ENCODE measurements at regions not wholly inside any gene's neighbourhood (a gene's known extent, or its start where the extent isn't known, plus 50 kb on each side); places are given as distances from the start of the nearest gene placed in this dataset.

DNA sequence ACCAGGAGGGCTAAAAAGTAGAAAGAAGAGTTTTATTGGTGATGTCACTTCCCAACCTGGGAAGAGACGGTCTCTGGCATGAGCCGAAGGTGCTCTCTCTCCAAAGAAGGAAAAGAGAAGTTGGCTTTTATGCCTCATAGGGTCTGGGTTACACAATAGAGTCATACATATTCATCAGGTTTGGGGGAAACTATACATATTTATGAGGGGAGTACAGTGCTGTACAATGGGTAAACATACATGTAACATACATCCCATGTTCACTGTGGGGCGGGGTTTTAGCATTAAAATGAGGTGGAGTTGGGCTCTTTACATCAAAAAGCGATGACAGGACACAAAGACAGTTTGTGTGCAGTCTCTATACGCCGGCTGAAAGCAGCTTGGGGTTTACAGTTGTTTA is 701.7 kb downstream of the TYW1 start:
- Histone ChIP-seq H3K4me1 (ENCODE audit: insufficient read depth) (no peaks in the 10 kb centered on the region), H3K79me2 (replicated peaks; ENCODE audit: insufficient read depth) (no peaks in the 10 kb centered on the region), H3K4me3 (no peak overlapping the region), H3K4me2 (no peak overlapping the region), H3K27me3 (ENCODE audit: insufficient read depth) (no peaks in the 10 kb centered on the region), H3F3A (replicated peaks; ENCODE audit: low read depth) (no peaks in the 10 kb centered on the region), H3K36me3 (ENCODE audit: insufficient read depth) (no peaks in the 10 kb centered on the region; the same call in 1 of the 2 replicates), H3K9me2 (ENCODE audit: insufficient read depth) (no peaks in the 10 kb centered on the region), H3K27ac (ENCODE audit: low read depth) (no peak overlapping the region), H2AFZ (no peak overlapping the region), H4K20me1 (replicated peaks; ENCODE audit: insufficient read depth) (no peaks in the 10 kb centered on the region)
- no peak for ATAC-seq
- Mint-ChIP-seq H3K4me1 (no peaks in the 10 kb centered on the region), H3K27me3 (ENCODE audit: insufficient read depth, low read depth, poor library complexity) (peaks cover 3% of the 10 kb centered on the region), H3K9me3 (peaks cover 99% of the 10 kb centered on the region), H3K4me3 (no peak overlapping the region), H3K27ac (no peak overlapping the region), H3K36me3 (ENCODE audit: low read depth) (peaks cover 51% of the 10 kb centered on the region)
- no peak for DNase-seq (ENCODE audit: low spot score)
- TF ChIP-seq CREB1 (CRISPR knock-in tag; IDR thresholded peaks at IDR 0.05; ENCODE audit: low read depth) (no peak), ZNF331 (CRISPR knock-in tag; IDR thresholded peaks at IDR 0.05; ENCODE audit: low read depth) (no peak)
- TF ChIP-seq, protein P1, sequence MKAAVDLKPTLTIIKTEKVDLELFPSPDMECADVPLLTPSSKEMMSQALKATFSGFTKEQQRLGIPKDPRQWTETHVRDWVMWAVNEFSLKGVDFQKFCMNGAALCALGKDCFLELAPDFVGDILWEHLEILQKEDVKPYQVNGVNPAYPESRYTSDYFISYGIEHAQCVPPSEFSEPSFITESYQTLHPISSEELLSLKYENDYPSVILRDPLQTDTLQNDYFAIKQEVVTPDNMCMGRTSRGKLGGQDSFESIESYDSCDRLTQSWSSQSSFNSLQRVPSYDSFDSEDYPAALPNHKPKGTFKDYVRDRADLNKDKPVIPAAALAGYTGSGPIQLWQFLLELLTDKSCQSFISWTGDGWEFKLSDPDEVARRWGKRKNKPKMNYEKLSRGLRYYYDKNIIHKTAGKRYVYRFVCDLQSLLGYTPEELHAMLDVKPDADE (IDR thresholded peaks at IDR 0.05), result no peak

- H3K27me3 ChIP-seq (ENCODE audit: insufficient read depth), result no peaks in the 10 kb centered on the region
- peaks cover 6% of the 10 kb centered on the region for H3K27me3 Mint-ChIP-seq (ENCODE audit: insufficient read depth, low read depth, poor library complexity)
- no peaks in the 10 kb centered on the region for H3K36me3 ChIP-seq (ENCODE audit: insufficient read depth)
- H3K4me3 Mint-ChIP-seq, result no peak overlapping the region
- no peak overlapping the region for H2AFZ ChIP-seq
- ATAC-seq (no peak), DNase-seq (ENCODE audit: low spot score) (no peak)
- no peak overlapping the region for H3K4me2 ChIP-seq
- H3K9me3 Mint-ChIP-seq, result peaks cover 99% of the 10 kb centered on the region
- H4K20me1 ChIP-seq (replicated peaks; ENCODE audit: insufficient read depth), result no peaks in the 10 kb centered on the region
- TF ChIP-seq CREB1 (CRISPR knock-in tag; IDR thresholded peaks at IDR 0.05; ENCODE audit: low read depth) (no peak), ZNF114 (CRISPR knock-in tag; IDR thresholded peaks at IDR 0.05) (no peak), EZH2 (IDR thresholded peaks at IDR 0.05; ENCODE audit: low read depth, unreplicated experiment) (no peak), POLR2AphosphoS5 (IDR thresholded peaks at IDR 0.05; ENCODE audit: low read depth) (no peak), EZH2phosphoT487 (IDR thresholded peaks at IDR 0.05; ENCODE audit: unreplicated experiment) (no peak), CTCF (conservative IDR thresholded peaks at IDR 0.05; ENCODE audit: low read depth in 2 of 2) (no peak), ZNF331 (CRISPR knock-in tag; IDR thresholded peaks at IDR 0.05; ENCODE audit: low read depth) (no peak), JUNB (IDR thresholded peaks at IDR 0.05; ENCODE audit: unreplicated experiment) (no peak), NANOG (IDR thresholded peaks at IDR 0.05; ENCODE audit: borderline replicate concordance) (no peak)
- TF ChIP-seq, protein P1 (IDR thresholded peaks at IDR 0.05), result no peak
- TF ChIP-seq, protein P2, sequence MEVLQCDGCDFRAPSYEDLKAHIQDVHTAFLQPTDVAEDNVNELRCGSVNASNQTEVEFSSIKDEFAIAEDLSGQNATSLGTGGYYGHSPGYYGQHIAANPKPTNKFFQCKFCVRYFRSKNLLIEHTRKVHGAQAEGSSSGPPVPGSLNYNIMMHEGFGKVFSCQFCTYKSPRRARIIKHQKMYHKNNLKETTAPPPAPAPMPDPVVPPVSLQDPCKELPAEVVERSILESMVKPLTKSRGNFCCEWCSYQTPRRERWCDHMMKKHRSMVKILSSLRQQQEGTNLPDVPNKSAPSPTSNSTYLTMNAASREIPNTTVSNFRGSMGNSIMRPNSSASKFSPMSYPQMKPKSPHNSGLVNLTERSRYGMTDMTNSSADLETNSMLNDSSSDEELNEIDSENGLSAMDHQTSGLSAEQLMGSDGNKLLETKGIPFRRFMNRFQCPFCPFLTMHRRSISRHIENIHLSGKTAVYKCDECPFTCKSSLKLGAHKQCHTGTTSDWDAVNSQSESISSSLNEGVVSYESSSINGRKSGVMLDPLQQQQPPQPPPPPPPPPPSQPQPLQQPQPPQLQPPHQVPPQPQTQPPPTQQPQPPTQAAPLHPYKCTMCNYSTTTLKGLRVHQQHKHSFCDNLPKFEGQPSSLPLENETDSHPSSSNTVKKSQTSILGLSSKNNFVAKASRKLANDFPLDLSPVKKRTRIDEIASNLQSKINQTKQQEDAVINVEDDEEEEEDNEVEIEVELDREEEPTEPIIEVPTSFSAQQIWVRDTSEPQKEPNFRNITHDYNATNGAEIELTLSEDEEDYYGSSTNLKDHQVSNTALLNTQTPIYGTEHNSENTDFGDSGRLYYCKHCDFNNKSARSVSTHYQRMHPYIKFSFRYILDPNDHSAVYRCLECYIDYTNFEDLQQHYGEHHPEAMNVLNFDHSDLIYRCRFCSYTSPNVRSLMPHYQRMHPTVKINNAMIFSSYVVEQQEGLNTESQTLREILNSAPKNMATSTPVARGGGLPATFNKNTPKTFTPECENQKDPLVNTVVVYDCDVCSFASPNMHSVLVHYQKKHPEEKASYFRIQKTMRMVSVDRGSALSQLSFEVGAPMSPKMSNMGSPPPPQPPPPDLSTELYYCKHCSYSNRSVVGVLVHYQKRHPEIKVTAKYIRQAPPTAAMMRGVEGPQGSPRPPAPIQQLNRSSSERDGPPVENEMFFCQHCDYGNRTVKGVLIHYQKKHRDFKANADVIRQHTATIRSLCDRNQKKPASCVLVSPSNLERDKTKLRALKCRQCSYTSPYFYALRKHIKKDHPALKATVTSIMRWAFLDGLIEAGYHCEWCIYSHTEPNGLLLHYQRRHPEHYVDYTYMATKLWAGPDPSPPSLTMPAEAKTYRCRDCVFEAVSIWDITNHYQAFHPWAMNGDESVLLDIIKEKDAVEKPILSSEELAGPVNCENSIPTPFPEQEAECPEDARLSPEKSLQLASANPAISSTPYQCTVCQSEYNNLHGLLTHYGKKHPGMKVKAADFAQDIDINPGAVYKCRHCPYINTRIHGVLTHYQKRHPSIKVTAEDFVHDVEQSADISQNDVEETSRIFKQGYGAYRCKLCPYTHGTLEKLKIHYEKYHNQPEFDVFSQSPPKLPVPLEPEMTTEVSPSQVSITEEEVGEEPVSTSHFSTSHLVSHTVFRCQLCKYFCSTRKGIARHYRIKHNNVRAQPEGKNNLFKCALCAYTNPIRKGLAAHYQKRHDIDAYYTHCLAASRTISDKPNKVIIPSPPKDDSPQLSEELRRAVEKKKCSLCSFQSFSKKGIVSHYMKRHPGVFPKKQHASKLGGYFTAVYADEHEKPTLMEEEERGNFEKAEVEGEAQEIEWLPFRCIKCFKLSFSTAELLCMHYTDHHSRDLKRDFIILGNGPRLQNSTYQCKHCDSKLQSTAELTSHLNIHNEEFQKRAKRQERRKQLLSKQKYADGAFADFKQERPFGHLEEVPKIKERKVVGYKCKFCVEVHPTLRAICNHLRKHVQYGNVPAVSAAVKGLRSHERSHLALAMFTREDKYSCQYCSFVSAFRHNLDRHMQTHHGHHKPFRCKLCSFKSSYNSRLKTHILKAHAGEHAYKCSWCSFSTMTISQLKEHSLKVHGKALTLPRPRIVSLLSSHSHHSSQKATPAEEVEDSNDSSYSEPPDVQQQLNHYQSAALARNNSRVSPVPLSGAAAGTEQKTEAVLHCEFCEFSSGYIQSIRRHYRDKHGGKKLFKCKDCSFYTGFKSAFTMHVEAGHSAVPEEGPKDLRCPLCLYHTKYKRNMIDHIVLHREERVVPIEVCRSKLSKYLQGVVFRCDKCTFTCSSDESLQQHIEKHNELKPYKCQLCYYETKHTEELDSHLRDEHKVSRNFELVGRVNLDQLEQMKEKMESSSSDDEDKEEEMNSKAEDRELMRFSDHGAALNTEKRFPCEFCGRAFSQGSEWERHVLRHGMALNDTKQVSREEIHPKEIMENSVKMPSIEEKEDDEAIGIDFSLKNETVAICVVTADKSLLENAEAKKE (CRISPR knock-in tag; IDR thresholded peaks at IDR 0.05), result no peak
- no peak overlapping the region for H3K4me3 ChIP-seq
- H3K4me1 Mint-ChIP-seq, result no peaks in the 10 kb centered on the region
- no peaks in the 10 kb centered on the region for H3K9me2 ChIP-seq (ENCODE audit: insufficient read depth)
- no peaks in the 10 kb centered on the region for H3K79me2 ChIP-seq (replicated peaks; ENCODE audit: insufficient read depth)
- H3K36me3 Mint-ChIP-seq (ENCODE audit: low read depth), result peaks cover 33% of the 10 kb centered on the region
- no peak overlapping the region for H3K27ac Mint-ChIP-seq
- no peaks in the 10 kb centered on the region for H3F3A ChIP-seq (replicated peaks; ENCODE audit: low read depth)
- H3K4me1 ChIP-seq (ENCODE audit: insufficient read depth), result no peaks in the 10 kb centered on the region
- no peak overlapping the region for H3K27ac ChIP-seq (ENCODE audit: low read depth)
These were observed 709.2 kb downstream of the TYW1 start for GRCh38 chr7:67705850-67706249.
